ENCODE measurements at regions not wholly inside any gene's neighbourhood (a gene's known extent, or its start where the extent isn't known, plus 50 kb on each side); places are given as distances from the start of the nearest gene placed in this dataset.

DNA sequence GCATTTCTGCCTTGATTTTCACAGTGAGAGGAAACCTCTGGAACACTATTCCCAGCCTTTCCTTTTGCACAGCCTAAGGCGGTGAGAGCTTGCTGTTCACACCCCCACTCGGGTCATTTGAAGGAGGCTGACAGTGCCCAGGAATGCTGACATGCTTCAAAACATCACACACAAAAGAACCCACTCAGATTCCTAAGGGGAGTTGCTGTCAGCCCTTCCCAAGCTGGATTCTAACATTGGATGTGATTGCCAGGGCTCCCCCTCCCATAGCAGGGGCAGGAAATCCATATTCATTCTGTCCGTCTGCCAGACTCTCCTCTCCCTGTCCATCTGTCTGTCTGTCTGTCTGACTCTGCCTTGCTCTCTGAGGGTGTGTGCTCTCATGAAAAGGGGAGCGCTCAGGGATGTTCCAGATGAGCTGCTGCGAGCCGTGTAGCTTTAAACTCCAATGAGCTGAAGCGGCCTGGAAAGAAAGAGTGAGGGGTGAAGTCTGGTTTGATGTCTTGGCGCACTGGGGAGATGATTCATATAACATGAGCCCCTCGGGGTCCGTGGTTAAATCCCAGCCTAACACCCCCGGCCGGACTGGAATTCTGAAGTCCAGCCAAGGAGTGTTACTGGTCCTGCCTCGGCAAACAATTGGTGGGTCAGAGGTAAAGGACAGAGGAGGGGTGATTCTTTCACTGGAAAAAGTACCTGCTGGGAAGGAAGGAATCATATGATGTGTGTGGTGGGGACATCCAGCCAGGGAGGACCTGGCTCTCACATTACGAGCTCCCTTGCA is 517.0 kb downstream of the CCDC171 start:
- Histone ChIP-seq H3K4me1 (ENCODE audit: control insufficient read depth in 5 of 5, insufficient read depth in 5 of 5, low read length in 5 of 5) (peaks cover 7 to 20% (median 14%) of the 10 kb centered on the region in 5 donors), H3K9ac (ENCODE audit: low read length in 5 of 5) (no peak overlapping the region), H3K4me3 (ENCODE audit: low read depth in 1 of 5, low read length in 5 of 5) (no peak overlapping the region), H3K36me3 (ENCODE audit: control insufficient read depth in 5 of 5, insufficient read depth in 5 of 5, low read length in 5 of 5) (no peaks in the 10 kb centered on the region), H3K27ac (ENCODE audit: low read depth, low read length) (no peak overlapping the region), H3K27me3 (ENCODE audit: control insufficient read depth in 5 of 5, insufficient read depth in 4 of 5, low read length in 5 of 5) (no peaks in the 10 kb centered on the region), H3K9me3 (ENCODE audit: control insufficient read depth in 5 of 5, low read length in 5 of 5) (no peaks in the 10 kb centered on the region)

DNA sequence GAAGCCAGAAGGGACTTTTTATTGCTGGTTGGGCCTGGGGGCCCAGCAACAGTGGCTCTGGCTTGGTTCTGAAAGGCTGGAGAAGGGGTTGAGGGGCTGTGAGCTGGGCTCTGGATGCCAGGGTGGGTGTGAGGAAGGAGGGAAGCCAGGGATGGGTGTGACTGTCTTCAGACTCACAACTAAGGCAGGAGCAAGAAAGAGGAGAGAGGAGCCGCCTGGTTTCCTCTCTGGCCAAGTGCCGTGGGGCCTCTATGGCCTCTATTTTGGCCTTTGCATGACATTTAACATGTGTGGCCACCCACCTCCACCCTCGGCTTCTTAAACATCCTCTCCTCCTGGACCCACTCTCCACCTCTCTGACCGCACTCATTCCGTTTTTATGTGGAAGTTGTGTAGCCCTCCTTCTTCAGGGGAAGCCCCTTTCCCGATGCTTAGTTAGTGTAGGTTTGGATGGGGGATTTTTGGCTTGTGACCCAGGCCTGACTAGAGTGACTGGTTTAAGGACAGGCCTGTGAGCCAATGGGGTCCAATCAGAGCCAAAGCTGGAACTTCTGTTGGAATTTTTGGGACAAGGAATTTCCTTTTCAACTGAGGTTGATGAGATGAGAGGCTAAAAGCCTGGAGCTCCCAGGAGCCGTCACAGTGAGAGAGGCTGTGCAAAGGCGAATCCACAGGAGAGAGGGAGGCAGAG is 517.8 kb downstream of the CCDC171 start:
- H3K4me1 ChIP-seq (ENCODE audit: control insufficient read depth in 5 of 5, insufficient read depth in 5 of 5, low read length in 5 of 5) = peaks cover 7 to 23% (median 16%) of the 10 kb centered on the region in 5 donors
- peak overlapping the region in 1 of 5 donors; percentile 5 for H3K9ac ChIP-seq (ENCODE audit: low read length in 5 of 5)
- H3K27me3 ChIP-seq (ENCODE audit: control insufficient read depth in 5 of 5, insufficient read depth in 4 of 5, low read length in 5 of 5) = no peaks in the 10 kb centered on the region
- H3K9me3 ChIP-seq (ENCODE audit: control insufficient read depth in 5 of 5, low read length in 5 of 5) = no peaks in the 10 kb centered on the region
- no peak overlapping the region for H3K4me3 ChIP-seq (ENCODE audit: low read depth in 1 of 5, low read length in 5 of 5)
- no peaks in the 10 kb centered on the region for H3K36me3 ChIP-seq (ENCODE audit: control insufficient read depth in 5 of 5, insufficient read depth in 5 of 5, low read length in 5 of 5)
- no peak overlapping the region for H3K27ac ChIP-seq (ENCODE audit: low read depth, low read length)

DNA sequence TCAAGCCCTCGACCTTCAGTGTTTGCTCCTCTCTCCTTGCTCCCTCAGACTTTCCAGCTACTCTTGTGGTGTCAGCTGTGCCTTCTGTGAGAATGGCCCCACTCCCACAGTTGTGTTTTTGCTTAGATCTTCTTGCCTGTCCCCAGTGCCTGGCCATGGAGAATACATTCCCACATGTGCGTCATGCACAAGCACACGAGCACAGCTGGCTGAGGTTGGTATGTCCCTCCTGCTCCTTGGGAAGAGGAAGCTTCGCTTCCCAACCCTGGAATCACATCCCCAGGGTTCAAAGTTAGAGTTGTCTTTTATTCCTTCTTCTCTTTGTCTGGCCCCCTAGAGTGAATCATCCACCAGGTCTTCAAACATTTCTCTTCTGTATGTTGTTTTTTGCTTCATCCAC is 518.6 kb downstream of the CCDC171 start:
- H3K27me3 ChIP-seq (ENCODE audit: control insufficient read depth in 5 of 5, insufficient read depth in 4 of 5, low read length in 5 of 5) = no peaks in the 10 kb centered on the region
- peaks cover 7 to 23% (median 16%) of the 10 kb centered on the region in 5 donors for H3K4me1 ChIP-seq (ENCODE audit: control insufficient read depth in 5 of 5, insufficient read depth in 5 of 5, low read length in 5 of 5)
- H3K4me3 ChIP-seq (ENCODE audit: low read depth in 1 of 5, low read length in 5 of 5) = no peak overlapping the region
- no peaks in the 10 kb centered on the region for H3K9me3 ChIP-seq (ENCODE audit: control insufficient read depth in 5 of 5, low read length in 5 of 5)
- H3K9ac ChIP-seq (ENCODE audit: low read length in 5 of 5) = no peak overlapping the region
- H3K36me3 ChIP-seq (ENCODE audit: control insufficient read depth in 5 of 5, insufficient read depth in 5 of 5, low read length in 5 of 5) = no peaks in the 10 kb centered on the region
- no peak overlapping the region for H3K27ac ChIP-seq (ENCODE audit: low read depth, low read length)

DNA sequence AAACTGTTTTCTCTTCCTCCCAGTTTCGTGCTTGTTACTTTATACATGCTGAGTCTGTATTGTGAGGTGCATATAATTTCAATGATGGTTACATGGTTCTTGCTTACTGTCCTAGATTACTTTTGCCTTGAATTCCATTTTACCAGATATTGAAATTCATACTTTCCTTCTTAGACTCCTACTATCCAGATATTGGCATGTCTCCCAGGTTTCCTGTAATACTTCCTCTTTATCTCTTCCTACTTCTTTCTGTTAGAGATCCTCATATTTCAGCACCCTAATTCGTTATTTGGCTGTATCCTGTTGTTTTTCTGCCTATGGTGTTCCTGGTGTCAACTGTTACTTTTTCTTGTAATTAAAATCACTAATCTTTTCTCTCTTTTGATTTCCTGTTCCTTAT is 522.1 kb downstream of the CCDC171 start:
- H3K36me3 ChIP-seq (ENCODE audit: control insufficient read depth in 5 of 5, insufficient read depth in 5 of 5, low read length in 5 of 5) = no peaks in the 10 kb centered on the region
- H3K27ac ChIP-seq (ENCODE audit: low read depth, low read length) = no peak overlapping the region
- no peak overlapping the region for H3K4me3 ChIP-seq (ENCODE audit: low read depth in 1 of 5, low read length in 5 of 5)
- H3K9ac ChIP-seq (ENCODE audit: low read length in 5 of 5) = no peak overlapping the region
- peaks cover 4 to 14% (median 8%) of the 10 kb centered on the region in 5 donors for H3K4me1 ChIP-seq (ENCODE audit: control insufficient read depth in 5 of 5, insufficient read depth in 5 of 5, low read length in 5 of 5)
- H3K9me3 ChIP-seq (ENCODE audit: control insufficient read depth in 5 of 5, low read length in 5 of 5) = no peaks in the 10 kb centered on the region
- H3K27me3 ChIP-seq (ENCODE audit: control insufficient read depth in 5 of 5, insufficient read depth in 4 of 5, low read length in 5 of 5) = no peaks in the 10 kb centered on the region

DNA sequence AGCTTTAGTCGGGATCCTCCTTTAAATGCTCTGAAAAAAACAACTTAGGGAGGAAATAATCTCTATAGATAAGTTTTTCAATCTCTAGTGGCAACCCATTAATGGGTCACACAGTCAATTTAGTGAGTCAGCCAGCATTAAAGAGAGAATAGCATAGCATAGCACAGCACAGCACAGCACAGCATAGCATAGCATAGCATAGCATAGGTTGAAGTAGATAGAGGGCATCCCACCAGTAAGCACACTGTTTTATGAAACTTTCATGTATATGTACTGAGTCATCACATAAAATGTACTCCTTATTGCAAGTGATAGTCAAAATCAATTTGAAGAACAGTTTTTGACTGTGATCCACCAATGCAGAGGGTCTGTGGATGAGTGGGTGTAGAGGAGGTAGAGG is 522.9 kb downstream of the CCDC171 start:
- H3K27me3 ChIP-seq (ENCODE audit: control insufficient read depth in 5 of 5, insufficient read depth in 4 of 5, low read length in 5 of 5) = no peaks in the 10 kb centered on the region
- H3K4me3 ChIP-seq (ENCODE audit: low read depth in 1 of 5, low read length in 5 of 5) = no peak overlapping the region
- H3K9ac ChIP-seq (ENCODE audit: low read length in 5 of 5) = no peak overlapping the region
- no peak overlapping the region for H3K27ac ChIP-seq (ENCODE audit: low read depth, low read length)
- H3K4me1 ChIP-seq (ENCODE audit: control insufficient read depth in 5 of 5, insufficient read depth in 5 of 5, low read length in 5 of 5) = peaks cover 0 to 7% (median 4%) of the 10 kb centered on the region in 5 donors
- H3K36me3 ChIP-seq (ENCODE audit: control insufficient read depth in 5 of 5, insufficient read depth in 5 of 5, low read length in 5 of 5) = no peaks in the 10 kb centered on the region
- no peaks in the 10 kb centered on the region for H3K9me3 ChIP-seq (ENCODE audit: control insufficient read depth in 5 of 5, low read length in 5 of 5)

DNA sequence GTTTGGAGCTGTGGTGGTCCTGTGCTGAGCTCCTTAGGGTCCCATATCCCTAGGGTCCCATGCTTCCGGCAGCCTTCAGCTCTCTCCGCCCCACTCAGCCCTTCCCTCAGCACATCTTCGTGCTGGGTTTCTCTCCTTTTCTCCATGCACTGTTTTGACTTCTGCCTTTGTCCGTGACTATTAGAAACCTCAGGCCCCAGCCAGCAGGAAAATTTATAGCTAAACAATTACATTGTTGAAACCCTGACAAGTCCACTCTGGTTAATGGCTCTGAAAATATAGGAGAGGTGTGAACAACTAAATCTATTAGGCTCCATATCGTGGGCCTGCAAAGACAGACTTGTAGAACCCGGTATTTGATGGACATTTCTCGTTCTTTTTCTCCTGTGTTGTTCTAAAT is 523.7 kb downstream of the CCDC171 start:
- H3K27ac ChIP-seq (ENCODE audit: low read depth, low read length) = no peak overlapping the region
- no peaks in the 10 kb centered on the region for H3K9me3 ChIP-seq (ENCODE audit: control insufficient read depth in 5 of 5, low read length in 5 of 5)
- H3K9ac ChIP-seq (ENCODE audit: low read length in 5 of 5) = no peak overlapping the region
- H3K4me1 ChIP-seq (ENCODE audit: control insufficient read depth in 5 of 5, insufficient read depth in 5 of 5, low read length in 5 of 5) = peaks cover 0 to 7% (median 4%) of the 10 kb centered on the region in 5 donors
- H3K27me3 ChIP-seq (ENCODE audit: control insufficient read depth in 5 of 5, insufficient read depth in 4 of 5, low read length in 5 of 5) = no peaks in the 10 kb centered on the region
- H3K4me3 ChIP-seq (ENCODE audit: low read depth in 1 of 5, low read length in 5 of 5) = no peak overlapping the region
- no peaks in the 10 kb centered on the region for H3K36me3 ChIP-seq (ENCODE audit: control insufficient read depth in 5 of 5, insufficient read depth in 5 of 5, low read length in 5 of 5)

DNA sequence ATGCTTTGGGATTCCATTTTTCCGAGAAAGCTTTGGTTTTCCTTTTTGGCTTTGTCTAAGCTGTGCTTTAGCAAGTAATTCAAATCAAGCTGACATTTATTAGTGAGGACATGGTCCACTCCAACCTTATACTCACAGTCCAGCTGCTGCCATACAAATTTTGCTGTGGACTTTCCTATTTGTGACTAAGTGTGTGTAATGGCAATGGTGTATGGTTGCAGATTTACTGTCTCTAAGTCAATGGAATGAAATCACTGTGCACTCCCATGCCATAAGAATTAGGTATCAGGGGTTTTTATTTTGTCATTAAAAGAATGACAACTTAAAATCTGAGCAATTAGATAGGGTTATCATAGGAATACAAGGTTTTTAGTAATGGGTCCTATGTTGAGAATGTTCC is 530.0 kb downstream of the CCDC171 start:
- H3K4me1 ChIP-seq (ENCODE audit: control insufficient read depth in 5 of 5, insufficient read depth in 5 of 5, low read length in 5 of 5) = peaks cover 0 to 10% (median 6%) of the 10 kb centered on the region in 5 donors
- no peaks in the 10 kb centered on the region for H3K27me3 ChIP-seq (ENCODE audit: control insufficient read depth in 5 of 5, insufficient read depth in 4 of 5, low read length in 5 of 5)
- no peaks in the 10 kb centered on the region for H3K9me3 ChIP-seq (ENCODE audit: control insufficient read depth in 5 of 5, low read length in 5 of 5)
- H3K9ac ChIP-seq (ENCODE audit: low read length in 5 of 5) = no peak overlapping the region
- no peak overlapping the region for H3K27ac ChIP-seq (ENCODE audit: low read depth, low read length)
- no peak overlapping the region for H3K4me3 ChIP-seq (ENCODE audit: low read depth in 1 of 5, low read length in 5 of 5)
- no peaks in the 10 kb centered on the region for H3K36me3 ChIP-seq (ENCODE audit: control insufficient read depth in 5 of 5, insufficient read depth in 5 of 5, low read length in 5 of 5)

DNA sequence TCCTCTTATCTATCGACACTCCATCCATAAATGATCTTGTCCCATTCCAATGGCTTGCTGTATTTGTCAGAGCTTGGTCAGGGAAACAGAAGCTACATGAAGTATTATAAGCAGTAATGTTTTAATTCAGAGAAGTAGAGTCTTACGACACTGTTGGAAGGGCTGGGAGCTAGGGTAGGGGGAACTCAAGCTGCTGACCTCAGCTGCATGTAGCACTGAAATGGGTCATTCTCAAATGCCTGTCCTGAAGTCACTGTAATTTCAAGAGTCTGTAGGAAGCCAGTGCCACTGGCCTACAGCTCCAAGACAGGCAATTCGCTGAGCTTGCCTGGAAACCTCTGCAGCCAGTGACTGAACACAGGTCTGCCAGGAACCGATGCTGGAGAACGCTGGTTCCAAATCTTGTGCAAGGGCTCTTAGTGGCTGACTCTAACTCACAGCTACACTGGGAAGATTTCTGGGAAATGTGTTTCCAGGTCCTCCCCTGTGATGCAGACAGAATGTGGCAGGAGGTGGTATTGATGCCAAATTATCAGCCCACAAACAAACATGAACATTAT is 532.4 kb downstream of the CCDC171 start:
- Histone ChIP-seq H3K27me3 (ENCODE audit: control insufficient read depth in 5 of 5, insufficient read depth in 4 of 5, low read length in 5 of 5) (no peaks in the 10 kb centered on the region), H3K27ac (ENCODE audit: low read depth, low read length) (no peak overlapping the region), H3K9ac (ENCODE audit: low read length in 5 of 5) (peak overlapping the region in 1 of 5 donors; percentile 63), H3K36me3 (ENCODE audit: control insufficient read depth in 5 of 5, insufficient read depth in 5 of 5, low read length in 5 of 5) (no peaks in the 10 kb centered on the region), H3K9me3 (ENCODE audit: control insufficient read depth in 5 of 5, low read length in 5 of 5) (no peaks in the 10 kb centered on the region), H3K4me3 (ENCODE audit: low read depth in 1 of 5, low read length in 5 of 5) (no peak overlapping the region), H3K4me1 (ENCODE audit: control insufficient read depth in 5 of 5, insufficient read depth in 5 of 5, low read length in 5 of 5) (peaks cover 0 to 10% (median 6%) of the 10 kb centered on the region in 5 donors)

DNA sequence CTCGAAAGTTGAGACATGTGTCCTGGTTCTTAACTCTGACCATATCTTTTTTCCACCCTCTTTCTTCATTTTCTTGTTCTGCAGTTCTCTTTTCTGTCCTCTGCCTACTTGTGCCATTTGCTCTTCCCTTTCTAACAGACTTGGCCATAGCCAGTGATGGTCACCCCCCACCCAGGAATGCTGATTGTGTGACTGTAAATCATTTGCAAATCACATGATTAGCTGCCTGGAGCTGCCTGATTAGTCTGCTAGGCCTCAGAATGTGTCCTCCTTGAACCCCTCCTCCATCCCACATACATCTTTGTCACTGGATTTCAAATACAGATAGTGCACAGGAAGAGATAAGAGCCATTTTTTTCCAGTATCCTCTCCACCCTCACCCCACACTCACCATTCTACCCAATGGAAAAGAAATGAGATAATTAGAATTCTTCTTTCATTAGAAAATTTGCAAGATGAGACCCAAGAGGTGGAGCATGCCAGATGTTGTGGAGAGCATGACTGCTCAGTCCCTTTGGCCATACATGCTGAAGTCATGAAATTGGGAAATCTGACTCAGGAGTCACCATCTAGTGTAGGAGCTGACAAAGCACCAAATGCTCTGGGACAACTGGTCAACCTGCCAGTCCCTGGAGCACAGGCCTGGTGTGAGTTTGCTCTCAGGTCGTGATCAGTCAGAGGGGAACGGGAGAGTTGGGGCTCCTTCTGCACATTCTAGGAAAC is 538.2 kb downstream of the CCDC171 start:
- Histone ChIP-seq H3K9ac (ENCODE audit: low read length in 5 of 5) (no peak overlapping the region), H3K4me1 (ENCODE audit: control insufficient read depth in 5 of 5, insufficient read depth in 5 of 5, low read length in 5 of 5) (peaks cover 0 to 10% (median 5%) of the 10 kb centered on the region in 5 donors), H3K36me3 (ENCODE audit: control insufficient read depth in 5 of 5, insufficient read depth in 5 of 5, low read length in 5 of 5) (no peaks in the 10 kb centered on the region), H3K27ac (ENCODE audit: low read depth, low read length) (no peak overlapping the region), H3K4me3 (ENCODE audit: low read depth in 1 of 5, low read length in 5 of 5) (no peak overlapping the region), H3K9me3 (ENCODE audit: control insufficient read depth in 5 of 5, low read length in 5 of 5) (no peaks in the 10 kb centered on the region), H3K27me3 (ENCODE audit: control insufficient read depth in 5 of 5, insufficient read depth in 4 of 5, low read length in 5 of 5) (no peaks in the 10 kb centered on the region)
